Heart left ventricle (tissue), 13 donors: ENCODE measurements at regions not wholly inside any gene's neighbourhood (a gene's known extent, or its start where the extent isn't known, plus 50 kb on each side); places are given as distances from the start of the nearest gene placed in this dataset.

Experiments
- POLR2A ChIP-seq, 2 donors: fragments of 450-650 bp; IDR thresholded peaks; one replicate each; pipeline ENCODE4 v1.6.1; 2017; ENCODE audit warnings: antibody characterized with exemption in 2 of 2, mild to moderate bottlenecking in 2 of 2, moderate library complexity in 2 of 2
- TF ChIP-seq, protein P1 (sequence below), 12 donors: fragments of 200-600 bp; sonication (generic) in 4 of 12; IDR thresholded peaks; one replicate each; pipeline versions ENCODE4 v1.5.0 to v1.8.0; 2018 to 2022; ENCODE audit warnings: antibody characterized with exemption in 12 of 12, mild to moderate bottlenecking in 5 of 12
- donor health status: ischemic (EF 13 %, LVEDD 7.1; RV severe dilation, severe dysfunction).
- donor health status: DM: no; HTN: yes; CAD: no.
- donor health status: DM: no; HTN: no; CAD: no.
- donor health status: ischemic (EF 25% LVEDD 6.9; RV normal size, moderate dysfunction).
- donor health status: ischemic (EF 25% LVEDD 5.7; RV mildly dilated, moderate dysfunction).
- donor health status: ischemic (EF 35%, LVEDD 5.7; RV mildly dilated, moderate dysfunction).
- donor health status: nonischemic (EF 11% LVEDD 7.7; RV severe dilation, severe dysfunction).
- donor health status: DM: yes; HTN: yes; CAD: no.
- donor health status: PGD.
- donor health status: ischemic (EF 29% LVEDD 5.4; RV normal size, mild dysfunction).
- donor health status: nonischemic (EF 23%, LVEDD 6.1; RV moderate dilation, normal function).

DNA sequence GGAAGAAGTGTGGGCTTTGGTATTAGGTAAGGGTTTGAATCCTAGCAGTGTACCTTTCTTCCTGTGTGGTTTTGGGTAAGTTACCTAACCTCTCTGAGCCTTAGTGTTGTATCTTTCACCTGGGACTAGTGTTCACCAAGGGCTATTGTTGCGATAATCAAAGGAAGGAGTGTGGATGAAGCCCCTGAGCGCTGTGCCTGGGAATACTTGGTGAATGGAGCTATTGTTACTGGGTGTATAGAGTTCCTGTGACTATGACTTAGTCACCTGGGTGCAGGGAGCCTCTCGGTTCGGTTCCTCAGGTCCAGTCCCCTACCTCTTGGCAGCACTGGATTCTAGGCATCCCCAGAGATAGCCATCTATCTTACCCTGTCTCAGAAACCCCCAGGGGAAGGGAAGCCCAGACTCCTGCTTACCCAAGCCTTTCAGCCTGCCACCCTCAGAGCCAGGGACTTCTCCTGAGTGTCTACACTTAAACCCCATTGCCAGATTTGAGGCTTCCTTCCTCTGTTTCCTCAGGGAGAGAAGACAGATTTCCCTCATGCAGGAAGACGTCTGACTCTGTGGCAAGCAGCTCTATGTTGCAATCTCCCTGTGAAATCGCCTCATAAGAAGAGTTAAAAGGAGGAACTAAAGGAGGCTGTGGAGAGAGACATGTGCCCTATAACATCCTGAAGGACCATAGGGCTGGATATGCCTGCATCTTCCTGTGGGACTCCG, 181.0 kb upstream of the PITX1 start:
- TF ChIP-seq, protein P1, sequence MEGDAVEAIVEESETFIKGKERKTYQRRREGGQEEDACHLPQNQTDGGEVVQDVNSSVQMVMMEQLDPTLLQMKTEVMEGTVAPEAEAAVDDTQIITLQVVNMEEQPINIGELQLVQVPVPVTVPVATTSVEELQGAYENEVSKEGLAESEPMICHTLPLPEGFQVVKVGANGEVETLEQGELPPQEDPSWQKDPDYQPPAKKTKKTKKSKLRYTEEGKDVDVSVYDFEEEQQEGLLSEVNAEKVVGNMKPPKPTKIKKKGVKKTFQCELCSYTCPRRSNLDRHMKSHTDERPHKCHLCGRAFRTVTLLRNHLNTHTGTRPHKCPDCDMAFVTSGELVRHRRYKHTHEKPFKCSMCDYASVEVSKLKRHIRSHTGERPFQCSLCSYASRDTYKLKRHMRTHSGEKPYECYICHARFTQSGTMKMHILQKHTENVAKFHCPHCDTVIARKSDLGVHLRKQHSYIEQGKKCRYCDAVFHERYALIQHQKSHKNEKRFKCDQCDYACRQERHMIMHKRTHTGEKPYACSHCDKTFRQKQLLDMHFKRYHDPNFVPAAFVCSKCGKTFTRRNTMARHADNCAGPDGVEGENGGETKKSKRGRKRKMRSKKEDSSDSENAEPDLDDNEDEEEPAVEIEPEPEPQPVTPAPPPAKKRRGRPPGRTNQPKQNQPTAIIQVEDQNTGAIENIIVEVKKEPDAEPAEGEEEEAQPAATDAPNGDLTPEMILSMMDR (IDR thresholded peaks at IDR 0.05): no peak
- TF ChIP-seq POLR2A (IDR thresholded peaks at IDR 0.05): no peak
